ENCODE measurements at regions not wholly inside any gene's neighbourhood (a gene's known extent, or its start where the extent isn't known, plus 50 kb on each side); places are given as distances from the start of the nearest gene placed in this dataset.
"Not testable (repeated sequence)": the region's sequence is repeated elsewhere in the genome, so short reads cannot be mapped to it uniquely, and the experiment has no call there.

DNA sequence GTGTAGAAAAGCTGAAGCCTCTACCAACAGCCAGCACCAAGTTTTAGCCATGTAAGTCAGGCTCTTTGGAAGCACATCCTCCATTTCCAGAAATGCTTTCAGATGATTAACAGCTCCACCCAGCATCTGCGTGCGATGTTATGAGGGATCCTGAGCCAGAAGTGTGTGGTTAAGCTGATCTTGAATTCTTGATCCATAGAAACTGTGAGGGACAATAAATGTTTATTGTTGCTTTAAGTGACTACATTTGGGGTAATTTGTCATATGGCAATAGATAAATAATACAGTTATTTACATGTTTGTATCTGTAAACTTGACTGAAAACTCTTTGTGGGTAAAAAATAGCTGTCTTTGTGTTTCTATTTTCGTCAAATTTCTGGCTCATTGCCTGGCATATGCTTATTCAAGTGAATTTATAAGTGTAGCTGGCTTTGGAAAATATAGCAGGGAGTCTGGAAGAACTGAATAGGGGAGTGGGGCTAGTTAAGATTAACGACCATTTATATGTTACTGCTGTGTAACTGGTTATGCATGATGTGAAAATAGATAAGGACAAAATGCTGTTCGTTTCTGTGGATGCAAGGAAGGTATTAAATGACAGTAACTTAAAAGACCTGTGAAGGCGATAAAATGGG is 234.1 kb downstream of the LRRC70 start:
- H3K4me3 Mint-ChIP-seq (ENCODE audit: unreplicated experiment), result no peak overlapping the region
- ChIA-PET POLR2A (interaction anchor here (0.7 kb wide), 1 partner anchor 1049 kb away, joined by 3 read pairs; no protein-coding TSS in a partner anchor), CTCF (no interaction called here)
- H3K27me3 Mint-ChIP-seq (ENCODE audit: insufficient read depth, unreplicated experiment), result no peaks in the 10 kb centered on the region
- H3K36me3 Mint-ChIP-seq (ENCODE audit: insufficient read depth, unreplicated experiment), result no peaks in the 10 kb centered on the region
- H3K9me3 Mint-ChIP-seq (ENCODE audit: unreplicated experiment), result peaks cover 15% of the 10 kb centered on the region
- DNase-seq (ENCODE audit: unreplicated experiment), result no peak
- BruUV-seq (replicated peaks), result no TSS peak
- H3K4me1 Mint-ChIP-seq (ENCODE audit: insufficient read depth, unreplicated experiment), result no peaks in the 10 kb centered on the region
- TF ChIP-seq, protein P1, sequence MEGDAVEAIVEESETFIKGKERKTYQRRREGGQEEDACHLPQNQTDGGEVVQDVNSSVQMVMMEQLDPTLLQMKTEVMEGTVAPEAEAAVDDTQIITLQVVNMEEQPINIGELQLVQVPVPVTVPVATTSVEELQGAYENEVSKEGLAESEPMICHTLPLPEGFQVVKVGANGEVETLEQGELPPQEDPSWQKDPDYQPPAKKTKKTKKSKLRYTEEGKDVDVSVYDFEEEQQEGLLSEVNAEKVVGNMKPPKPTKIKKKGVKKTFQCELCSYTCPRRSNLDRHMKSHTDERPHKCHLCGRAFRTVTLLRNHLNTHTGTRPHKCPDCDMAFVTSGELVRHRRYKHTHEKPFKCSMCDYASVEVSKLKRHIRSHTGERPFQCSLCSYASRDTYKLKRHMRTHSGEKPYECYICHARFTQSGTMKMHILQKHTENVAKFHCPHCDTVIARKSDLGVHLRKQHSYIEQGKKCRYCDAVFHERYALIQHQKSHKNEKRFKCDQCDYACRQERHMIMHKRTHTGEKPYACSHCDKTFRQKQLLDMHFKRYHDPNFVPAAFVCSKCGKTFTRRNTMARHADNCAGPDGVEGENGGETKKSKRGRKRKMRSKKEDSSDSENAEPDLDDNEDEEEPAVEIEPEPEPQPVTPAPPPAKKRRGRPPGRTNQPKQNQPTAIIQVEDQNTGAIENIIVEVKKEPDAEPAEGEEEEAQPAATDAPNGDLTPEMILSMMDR (IDR thresholded peaks at IDR 0.05; ENCODE audit: unreplicated experiment), result no peak
- H3K27ac Mint-ChIP-seq (ENCODE audit: low read depth, unreplicated experiment), result no peak overlapping the region
- intact Hi-C loops (cut with micrococcal nuclease), result no loop called here

GRCh38 chr5:62804819-62805218 is 226.2 kb downstream of the LRRC70 start:
- CTCF ChIA-PET; H3K9me3 Mint-ChIP-seq (ENCODE audit: unreplicated experiment); POLR2A ChIA-PET; H3K4me1 Mint-ChIP-seq (ENCODE audit: insufficient read depth, unreplicated experiment); H3K4me3 Mint-ChIP-seq (ENCODE audit: unreplicated experiment); intact Hi-C loops (cut with micrococcal nuclease); DNase-seq (ENCODE audit: unreplicated experiment); BruUV-seq (replicated peaks); H3K36me3 Mint-ChIP-seq (ENCODE audit: insufficient read depth, unreplicated experiment); H3K27me3 Mint-ChIP-seq (ENCODE audit: insufficient read depth, unreplicated experiment); H3K27ac Mint-ChIP-seq (ENCODE audit: low read depth, unreplicated experiment): not testable (repeated sequence)

GRCh38 chr5:62795926-62796325 is 217.3 kb downstream of the LRRC70 start:
- no peak for DNase-seq (ENCODE audit: unreplicated experiment)
- no TSS peak for BruUV-seq (replicated peaks)
- CTCF ChIA-PET, result interaction anchor here (1.2 kb wide), 1 partner anchor 16 kb away, joined by 4 read pairs; no protein-coding TSS in a partner anchor

GRCh38 chr5:62794456-62794855 is 215.8 kb downstream of the LRRC70 start:
- DNase-seq (ENCODE audit: unreplicated experiment), result no peak
- no peaks in the 10 kb centered on the region for H3K36me3 Mint-ChIP-seq (ENCODE audit: insufficient read depth, unreplicated experiment)
- peaks cover 10% of the 10 kb centered on the region for H3K4me1 Mint-ChIP-seq (ENCODE audit: insufficient read depth, unreplicated experiment)
- H3K9me3 Mint-ChIP-seq (ENCODE audit: unreplicated experiment), result peaks cover 24% of the 10 kb centered on the region
- no TSS peak for BruUV-seq (replicated peaks)
- CTCF ChIA-PET, result no interaction called here
- intact Hi-C loops (cut with micrococcal nuclease), result no loop called here
- TF ChIP-seq, protein P1 (IDR thresholded peaks at IDR 0.05; ENCODE audit: unreplicated experiment), result no peak
- H3K4me3 Mint-ChIP-seq (ENCODE audit: unreplicated experiment), result no peak overlapping the region
- POLR2A ChIA-PET, result no interaction called here
- no peak overlapping the region for H3K27ac Mint-ChIP-seq (ENCODE audit: low read depth, unreplicated experiment)
- H3K27me3 Mint-ChIP-seq (ENCODE audit: insufficient read depth, unreplicated experiment), result no peaks in the 10 kb centered on the region

More at GRCh38 chr5:62795926-62796325, 217.3 kb downstream of the LRRC70 start:
- no peaks in the 10 kb centered on the region for H3K4me1 Mint-ChIP-seq (ENCODE audit: insufficient read depth, unreplicated experiment)
- peaks cover 24% of the 10 kb centered on the region for H3K9me3 Mint-ChIP-seq (ENCODE audit: unreplicated experiment)
- intact Hi-C loops (cut with micrococcal nuclease), result no loop called here
- H3K4me3 Mint-ChIP-seq (ENCODE audit: unreplicated experiment), result no peak overlapping the region
- H3K27me3 Mint-ChIP-seq (ENCODE audit: insufficient read depth, unreplicated experiment), result no peaks in the 10 kb centered on the region
- POLR2A ChIA-PET, result no interaction called here
- TF ChIP-seq, protein P1 (IDR thresholded peaks at IDR 0.05; ENCODE audit: unreplicated experiment), result no peak
- no peak overlapping the region for H3K27ac Mint-ChIP-seq (ENCODE audit: low read depth, unreplicated experiment)
- H3K36me3 Mint-ChIP-seq (ENCODE audit: insufficient read depth, unreplicated experiment), result no peaks in the 10 kb centered on the region

Data from MCF 10A (cell line).